ENCODE measurements at regions not wholly inside any gene's neighbourhood (a gene's known extent, or its start where the extent isn't known, plus 50 kb on each side); places are given as distances from the start of the nearest gene placed in this dataset.
"Not testable (repeated sequence)": the region's sequence is repeated elsewhere in the genome, so short reads cannot be mapped to it uniquely, and the experiment has no call there.

- no peak for DNase-seq (ENCODE audit: low read depth)
These were observed 152.2 kb upstream of the PDE1C start for GRCh38 chr7:32222251-32222900.

- no peak for DNase-seq (ENCODE audit: low read depth)
These were observed 151.5 kb upstream of the PDE1C start for GRCh38 chr7:32221736-32222135.

GRCh38 chr7:32221056-32221455 lies 150.8 kb upstream of the PDE1C start:
- no peak for DNase-seq (ENCODE audit: low read depth)

GRCh38 chr7:32219831-32220230 lies 149.6 kb upstream of the PDE1C start:
- DNase-seq (ENCODE audit: low read depth): not testable (repeated sequence)

GRCh38 chr7:32219416-32219815 lies 149.2 kb upstream of the PDE1C start:
- no peak for DNase-seq (ENCODE audit: low read depth)

GRCh38 chr7:32218741-32219288 lies 148.6 kb upstream of the PDE1C start:
- DNase-seq (ENCODE audit: low read depth): no peak

- DNase-seq (ENCODE audit: low read depth): no peak
These were observed 147.9 kb upstream of the PDE1C start for GRCh38 chr7:32218154-32218467.

- no peak for DNase-seq (ENCODE audit: low read depth)
These were observed 147.3 kb upstream of the PDE1C start for GRCh38 chr7:32217341-32218153.

GRCh38 chr7:32216759-32217158 lies 146.6 kb upstream of the PDE1C start:
- DNase-seq (ENCODE audit: low read depth): no peak

- no peak for DNase-seq (ENCODE audit: low read depth)
These were observed 145.5 kb upstream of the PDE1C start for GRCh38 chr7:32215697-32216096.

- DNase-seq (ENCODE audit: low read depth): no peak
These were observed 144.7 kb upstream of the PDE1C start for GRCh38 chr7:32214913-32215312.

- no peak for DNase-seq (ENCODE audit: low read depth)
These were observed 142.1 kb upstream of the PDE1C start for GRCh38 chr7:32212321-32212720.

GRCh38 chr7:32206987-32207386 lies 136.8 kb upstream of the PDE1C start:
- no peak for DNase-seq (ENCODE audit: low read depth)

- no peak for DNase-seq (ENCODE audit: low read depth)
These were observed 136.3 kb upstream of the PDE1C start for GRCh38 chr7:32206488-32206887.

GRCh38 chr7:32205298-32205824 lies 135.2 kb upstream of the PDE1C start:
- not testable (repeated sequence) for DNase-seq (ENCODE audit: low read depth)

GRCh38 chr7:32204361-32205018 lies 134.3 kb upstream of the PDE1C start:
- DNase-seq (ENCODE audit: low read depth): peak; percentile 41

GRCh38 chr7:32200646-32201045 lies 130.4 kb upstream of the PDE1C start:
- DNase-seq (ENCODE audit: low read depth): no peak

- no peak for DNase-seq (ENCODE audit: low read depth)
These were observed 124.3 kb upstream of the PDE1C start for GRCh38 chr7:32194537-32194936.

GRCh38 chr7:32191305-32191704 lies 121.1 kb upstream of the PDE1C start:
- no peak for DNase-seq (ENCODE audit: low read depth)

- no peak for DNase-seq (ENCODE audit: low read depth)
These were observed 109.4 kb upstream of the PDE1C start for GRCh38 chr7:32179567-32179966.

GRCh38 chr7:32178677-32179366 lies 108.6 kb upstream of the PDE1C start:
- DNase-seq (ENCODE audit: low read depth): no peak

- no peak for DNase-seq (ENCODE audit: low read depth)
These were observed 107.0 kb upstream of the PDE1C start for GRCh38 chr7:32177232-32177631.
